HEK293T (cell line): ENCODE measurements at regions not wholly inside any gene's neighbourhood (a gene's known extent, or its start where the extent isn't known, plus 50 kb on each side); places are given as distances from the start of the nearest gene placed in this dataset.

ENCODE experiments used
- ARNT ChIP-seq: fragments of 450-650 bp; IDR thresholded peaks from 2 replicates; pipeline ENCODE4 v1.6.1; 2017; ENCODE audit warnings: mild to moderate bottlenecking
- BHLHE40 ChIP-seq: fragments of 450-650 bp; IDR thresholded peaks from 2 replicates; pipeline ENCODE4 v1.6.1; 2016; ENCODE audit warnings: mild to moderate bottlenecking, moderate library complexity, borderline replicate concordance
- ELF4 ChIP-seq: fragments of 450-650 bp; IDR thresholded peaks from 2 replicates; pipeline ENCODE4 v1.6.1; 2017; ENCODE audit warnings: antibody characterized with exemption
- FOXA1 ChIP-seq: fragments of 450-650 bp; IDR thresholded peaks from 2 replicates; pipeline ENCODE4 v1.6.1; 2016; ENCODE audit warnings: mild to moderate bottlenecking
- FOXM1 ChIP-seq: fragments of 450-650 bp; IDR thresholded peaks from 2 replicates; pipeline ENCODE4 v1.6.1; 2017; ENCODE audit warnings: mild to moderate bottlenecking, borderline replicate concordance
- LEF1 ChIP-seq: fragments of 450-650 bp; IDR thresholded peaks from 2 replicates; pipeline ENCODE4 v1.6.1; 2017; ENCODE audit warnings: mild to moderate bottlenecking, borderline replicate concordance
- NFRKB ChIP-seq: fragments of 450-650 bp; IDR thresholded peaks from 2 replicates; pipeline ENCODE4 v1.6.1; 2016; ENCODE audit warnings: mild to moderate bottlenecking, moderate library complexity
- PKNOX1 ChIP-seq: fragments of 450-650 bp; IDR thresholded peaks from 2 replicates; pipeline ENCODE4 v1.6.1; 2016
- SP1 ChIP-seq: fragments of 450-650 bp; IDR thresholded peaks from 2 replicates; pipeline ENCODE4 v1.6.1; 2017
- SUZ12 ChIP-seq: fragments of 450-650 bp; IDR thresholded peaks from 2 replicates; pipeline ENCODE4 v1.6.1; 2016; ENCODE audit warnings: mild to moderate bottlenecking
- TARDBP ChIP-seq: fragments of 450-650 bp; IDR thresholded peaks from 2 replicates; pipeline ENCODE4 v1.6.1; 2016
- ZNF384 ChIP-seq: fragments of 450-650 bp; IDR thresholded peaks from 2 replicates; pipeline ENCODE4 v1.6.1; 2016

DNA sequence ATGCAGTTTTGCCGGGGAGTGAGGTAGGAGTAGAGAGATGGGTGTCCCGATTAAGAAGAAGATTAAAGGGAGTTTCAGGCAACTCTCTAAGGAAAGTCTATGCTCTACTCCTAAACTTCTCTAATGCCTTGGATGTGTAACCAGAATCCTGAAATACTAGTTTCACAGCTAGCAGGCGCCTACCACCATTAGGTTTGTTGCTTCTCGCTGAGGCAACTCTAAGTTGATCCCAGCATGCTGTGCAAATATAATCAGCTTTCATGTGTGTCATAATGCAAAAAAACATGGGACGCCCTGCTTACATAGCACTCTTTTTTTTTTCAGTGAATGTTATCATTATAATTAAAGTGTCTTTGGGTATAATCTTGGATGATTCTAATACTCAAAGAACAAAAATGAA, 50.4 kb upstream of the FAM3C start:
- no peak for TF ChIP-seq BHLHE40
- TF ChIP-seq FOXA1: no peak
- TF ChIP-seq TARDBP: no peak
- TF ChIP-seq SUZ12: no peak
- no peak for TF ChIP-seq FOXM1
- no peak for TF ChIP-seq ELF4
- no peak for TF ChIP-seq NFRKB
- no peak for TF ChIP-seq ZNF384
- no peak for TF ChIP-seq LEF1
- no peak for TF ChIP-seq SP1
- no peak for TF ChIP-seq PKNOX1
- no peak for TF ChIP-seq ARNT
